H1 (cell line): ENCODE measurements at regions not wholly inside any gene's neighbourhood (a gene's known extent, or its start where the extent isn't known, plus 50 kb on each side); places are given as distances from the start of the nearest gene placed in this dataset.

Experiments used
- CTCF ChIA-PET: fragments of 300-600 bp; sonication (Branson Sonifier 250); formaldehyde crosslinking; loops from one replicate; lab custom pipeline; 2021; ENCODE audit not compliant: partially characterized antibody; lab: Charles Lee
- POLR2A ChIA-PET: fragments of 300-600 bp; sonication (Branson Sonifier 250); formaldehyde crosslinking; loops from one replicate; lab custom pipeline; 2021; ENCODE audit warnings: inconsistent platforms; ENCODE audit not compliant: partially characterized antibody; lab: Charles Lee
- DNase-seq, 2 experiments: peaks; one replicate each; pipeline versions ENCODE4 v3.0.0 to v3.0.0-alpha.2; 2010 to 2022; ENCODE audit warnings: low spot score in 2 of 2, low read depth in 1 of 2, mixed read lengths in 1 of 2
- FAIRE-seq: peaks from 2 replicates; lab custom pipeline; 2011; peaks lifted over from hg19 to GRCh38; lab: Jason Lieb, UNC
- H2AFZ ChIP-seq: 2 replicates; pipeline ENCODE4 v1.8.1; 2012; ENCODE audit warnings: low read length, inconsistent platforms
- H2AK5ac ChIP-seq: 2 replicates; pipeline ENCODE4 v1.6.1; 2013; ENCODE audit warnings: low read depth, low read length
- H2BK120ac ChIP-seq: replicated peaks from 2 replicates; pipeline ENCODE3; 2013; ENCODE audit warnings: low read depth, low read length, inconsistent platforms
- H2BK12ac ChIP-seq: 2 replicates; pipeline ENCODE4 v1.6.1; 2013; ENCODE audit warnings: low read depth, low read length
- H2BK15ac ChIP-seq: 2 replicates; pipeline ENCODE4 v1.6.1; 2013; ENCODE audit warnings: low read length
- H2BK20ac ChIP-seq: 2 replicates; pipeline ENCODE4 v1.6.1; 2013; ENCODE audit warnings: low read length
- H2BK5ac ChIP-seq: 2 replicates; pipeline ENCODE4 v1.6.1; 2013; ENCODE audit warnings: low read depth, low read length
- H3K14ac ChIP-seq: 2 replicates; pipeline ENCODE4 v1.6.1; 2013; ENCODE audit warnings: inconsistent platforms; ENCODE audit not compliant: insufficient read length
- H3K18ac ChIP-seq: 2 replicates; pipeline ENCODE4 v1.6.1; 2013; ENCODE audit warnings: low read length; ENCODE audit errors: extremely low read depth
- H3K23ac ChIP-seq: 2 replicates; pipeline ENCODE4 v1.6.1; 2013; ENCODE audit warnings: inconsistent platforms; ENCODE audit not compliant: insufficient read length
- H3K23me2 ChIP-seq: 2 replicates; pipeline ENCODE4 v1.6.1; 2013; ENCODE audit warnings: low read depth, low read length
- H3K27ac ChIP-seq: 2 replicates; pipeline ENCODE4 v1.6.1; 2011; ENCODE audit warnings: low read depth, low read length, inconsistent platforms
- H3K27me3 ChIP-seq, 4 experiments: replicated peaks in 1 of 4; 1 replicate in 1 of 4; 2 replicates in 3 of 4; pipeline versions ENCODE4 v1.6.1 to v1.8.1; 2011 to 2013; ENCODE audit warnings: low read length in 3 of 4, mild to moderate bottlenecking in 3 of 4, inconsistent platforms in 2 of 4, mixed read lengths in 2 of 4, moderate library complexity in 1 of 4; ENCODE audit not compliant: control insufficient read depth in 3 of 4, insufficient read depth in 3 of 4; ENCODE audit errors: extremely low read depth in 1 of 4
- H3K36me3 ChIP-seq, 4 experiments: 2 replicates each; pipeline versions ENCODE4 v1.6.1 to v1.8.1; 2011 to 2013; ENCODE audit warnings: mild to moderate bottlenecking in 4 of 4, low read length in 3 of 4, moderate library complexity in 2 of 4, control low read depth in 1 of 4, inconsistent platforms in 1 of 4; ENCODE audit not compliant: insufficient read depth in 4 of 4, control insufficient read depth in 2 of 4
- H3K4ac ChIP-seq: replicated peaks from 2 replicates; pipeline ENCODE3; 2013; ENCODE audit warnings: low read length, low read depth, mixed read lengths, inconsistent platforms; ENCODE audit not compliant: insufficient read length
- H3K4me1 ChIP-seq, 4 experiments: replicated peaks in 1 of 4; 1 replicate in 1 of 4; 2 replicates in 3 of 4; pipeline versions ENCODE4 v1.6.1 to v1.8.1; 2011 to 2013; ENCODE audit warnings: low read length in 3 of 4, inconsistent platforms in 2 of 4, mixed read lengths in 1 of 4; ENCODE audit not compliant: insufficient read depth in 4 of 4, control insufficient read depth in 3 of 4
- H3K4me2 ChIP-seq, 2 experiments: 2 replicates each; pipeline versions ENCODE4 v1.6.1 to v1.8.1; 2011 to 2013; ENCODE audit warnings: low read depth in 2 of 2, low read length in 2 of 2, control low read depth in 1 of 2, inconsistent platforms in 1 of 2, mild to moderate bottlenecking in 1 of 2; ENCODE audit not compliant: insufficient read depth in 1 of 2
- H3K4me3 ChIP-seq, 4 experiments: fragments of 200-600, 300-600 bp in 1 of 4; sonication (generic), shearing (Covaris generic), sonication (Bioruptor Twin) in 1 of 4; 2 replicates each; pipeline versions ENCODE4 v1.5.1 to v1.8.1; 2011 to 2016; ENCODE audit warnings: low read length in 4 of 4, low read depth in 3 of 4, control low read depth in 2 of 4, inconsistent platforms in 2 of 4, mild to moderate bottlenecking in 2 of 4, mixed read lengths in 1 of 4, moderate library complexity in 1 of 4; ENCODE audit not compliant: insufficient read depth in 2 of 4; ENCODE audit errors: extremely low read depth in 1 of 4
- H3K56ac ChIP-seq: replicated peaks from 2 replicates; pipeline ENCODE3; 2013; ENCODE audit warnings: low read depth, mild to moderate bottlenecking, mixed read lengths, low read length, inconsistent platforms; ENCODE audit not compliant: insufficient read length
- H3K79me1 ChIP-seq: 2 replicates; pipeline ENCODE4 v1.6.1; 2013; ENCODE audit warnings: low read depth, low read length, control low read depth
- H3K79me2 ChIP-seq, 2 experiments: 2 replicates each; pipeline versions ENCODE4 v1.6.1 to v1.8.1; 2012 to 2013; ENCODE audit warnings: low read length in 2 of 2, mild to moderate bottlenecking in 2 of 2, inconsistent platforms in 1 of 2; ENCODE audit not compliant: insufficient read depth in 2 of 2, control insufficient read depth in 1 of 2
- H3K9ac ChIP-seq, 4 experiments: replicated peaks in 1 of 4; 1 replicate in 1 of 4; 2 replicates in 3 of 4; pipeline versions ENCODE4 v1.6.1 to v1.8.1; 2011 to 2013; ENCODE audit warnings: low read depth in 3 of 4, low read length in 3 of 4, control low read depth in 2 of 4, mild to moderate bottlenecking in 2 of 4, moderate library complexity in 2 of 4, inconsistent platforms in 1 of 4; ENCODE audit errors: extremely low read depth in 1 of 4
- H3K9me3 ChIP-seq, 2 experiments: 2 replicates each; pipeline versions ENCODE4 v1.6.1 to v1.8.1; 2012 to 2013; ENCODE audit warnings: mild to moderate bottlenecking in 2 of 2, moderate library complexity in 2 of 2, control low read depth in 1 of 2, inconsistent platforms in 1 of 2, low read depth in 1 of 2, low read length in 1 of 2, mixed read lengths in 1 of 2; ENCODE audit not compliant: insufficient read depth in 2 of 2
- H4K20me1 ChIP-seq, 2 experiments: replicated peaks in 1 of 2; 2 replicates each; pipeline versions ENCODE3 to v1.8.1; 2011 to 2013; ENCODE audit warnings: inconsistent platforms in 2 of 2, low read length in 2 of 2, mild to moderate bottlenecking in 1 of 2; ENCODE audit not compliant: insufficient read depth in 2 of 2, control insufficient read depth in 1 of 2
- H4K5ac ChIP-seq: 2 replicates; pipeline ENCODE4 v1.6.1; 2013; ENCODE audit warnings: low read length, low read depth, mixed read lengths, inconsistent platforms; ENCODE audit not compliant: insufficient read length
- H4K8ac ChIP-seq: 2 replicates; pipeline ENCODE4 v1.8.0; 2013; ENCODE audit warnings: mild to moderate bottlenecking, moderate library complexity, low read length, inconsistent platforms; ENCODE audit not compliant: insufficient read depth; ENCODE audit errors: extremely low read depth
- H4K91ac ChIP-seq: replicated peaks from 2 replicates; pipeline ENCODE3; 2013; ENCODE audit warnings: low read length, mixed read lengths, inconsistent platforms; ENCODE audit not compliant: insufficient read length
- ASH2L ChIP-seq: fragments of 200-600, 300-600 bp; sonication (generic); IDR thresholded peaks from one replicate; pipeline ENCODE4 v1.7.1; 2017; ENCODE audit warnings: low read length
- CBX5 ChIP-seq: fragments of 300-800, 300-1000 bp; sonication (generic); IDR thresholded peaks from 2 replicates; pipeline ENCODE4 v1.7.1; 2016; ENCODE audit warnings: antibody characterized with exemption, low read length, low read depth
- EP300 ChIP-seq, 2 experiments: IDR thresholded peaks; 1 replicate in 1 of 2; 2 replicates in 1 of 2; pipeline ENCODE4 v1.6.1; 2011 to 2012; ENCODE audit warnings: low read depth in 2 of 2, low read length in 2 of 2, mild to moderate bottlenecking in 2 of 2, borderline replicate concordance in 1 of 2, inconsistent platforms in 1 of 2, moderate library complexity in 1 of 2
- HDAC2 ChIP-seq, 2 experiments: fragments of 300-600 bp in 1 of 2; sonication (generic) in 1 of 2; IDR thresholded peaks; 2 replicates each; pipeline ENCODE4 v1.6.1; 2011 to 2012; ENCODE audit warnings: low read depth in 2 of 2, low read length in 2 of 2, mild to moderate bottlenecking in 2 of 2, moderate library complexity in 2 of 2, borderline replicate concordance in 1 of 2, inconsistent platforms in 1 of 2
- JUN ChIP-seq: IDR thresholded peaks from 2 replicates; pipeline ENCODE4 v1.6.1; 2011; ENCODE audit warnings: low read depth, mild to moderate bottlenecking, improper control_type of control experiment, low read length
- POU5F1 ChIP-seq: IDR thresholded peaks from 2 replicates; pipeline ENCODE4 v1.6.1; 2011; ENCODE audit warnings: low read depth, mild to moderate bottlenecking, low read length, moderate library complexity
- RBBP5 ChIP-seq: IDR thresholded peaks from 2 replicates; pipeline ENCODE4 v1.7.1; 2012; ENCODE audit warnings: low read depth, mild to moderate bottlenecking, inconsistent platforms, low read length, moderate library complexity, borderline replicate concordance
- SAP30 ChIP-seq: fragments of 300-600 bp; sonication (generic); IDR thresholded peaks from 2 replicates; pipeline ENCODE4 v1.7.1; 2012; ENCODE audit warnings: low read length, moderate library complexity, mild to moderate bottlenecking, inconsistent platforms; ENCODE audit not compliant: insufficient read depth, insufficient replicate concordance
- SIN3A ChIP-seq, 2 experiments: IDR thresholded peaks in 1 of 2; conservative IDR thresholded peaks in 1 of 2; 2 replicates each; pipeline ENCODE4 v1.6.1; 2011 to 2012; ENCODE audit warnings: low read length in 2 of 2, improper control_type of control experiment in 1 of 2, low read depth in 1 of 2, mild to moderate bottlenecking in 1 of 2
- SP1 ChIP-seq: IDR thresholded peaks from 2 replicates; pipeline ENCODE4 v1.6.1; 2011; ENCODE audit warnings: low read depth, low read length
- SP2 ChIP-seq: IDR thresholded peaks from 2 replicates; pipeline ENCODE4 v1.6.1; 2012; ENCODE audit warnings: mild to moderate bottlenecking, low read length, inconsistent platforms
- TCF12 ChIP-seq: IDR thresholded peaks from 2 replicates; pipeline ENCODE4 v1.6.1; 2011; ENCODE audit warnings: low read depth, mild to moderate bottlenecking, low read length
- TEAD4 ChIP-seq: IDR thresholded peaks from 2 replicates; pipeline ENCODE4 v1.6.1; 2012; ENCODE audit warnings: low read depth, low read length, inconsistent platforms, mixed read lengths
- WGBS, 2 experiments: shearing (Covaris generic) in 1 of 2; methylation state at CpG; one replicate each; pipeline versions ENCODE4 v1.1.6 to v1.1.7; 2013 to 2015; ENCODE audit warnings: low lambda C conversion rate in 2 of 2, mixed read lengths in 2 of 2, inconsistent platforms in 1 of 2, low coverage in 1 of 2, missing lambda C conversion rate in 1 of 2; ENCODE audit not compliant: insufficient replicate concordance in 2 of 2, insufficient coverage in 1 of 2, insufficient read length in 1 of 2; ENCODE audit errors: extremely low coverage in 1 of 2, missing lambda C conversion rate in 1 of 2; 5-methylcytosine and 5-hydroxymethylcytosine counted together

- Histone ChIP-seq H2AK5ac (no peak overlapping the region), H2BK12ac (peak overlapping the region; percentile 91; the same call in 1 of the 2 replicates), H3K4me1 (peaks cover 2 to 6% (median 3%) of the 10 kb centered on the region in 4 experiments; a peak in 6 of 7 replicates), H3K14ac (no peak overlapping the region), H3K36me3 (no peaks in the 10 kb centered on the region), H3K4me2 (peak overlapping the region; percentile 18 to 21; a peak in 2 of 4 replicates), H2AFZ (no peak overlapping the region), H3K79me2 (no peaks in the 10 kb centered on the region), H3K27ac (0 out of 2 replicates have a peak overlapping the region, but pooled peaks have one; percentile 28), H3K27me3 (no peaks in the 10 kb centered on the region), H2BK20ac (no peak overlapping the region), H4K20me1 (no peaks in the 10 kb centered on the region), H3K18ac (no peak overlapping the region), H3K4me3 (0 out of 8 replicates have a peak overlapping the region, but pooled peaks of 1 of the 4 experiments have one; percentile 10), H4K5ac (no peak overlapping the region), H3K9ac (no peak overlapping the region), H4K91ac (no peak overlapping the region), H2BK15ac (no peak overlapping the region), H3K56ac (no peak overlapping the region), H3K79me1 (no peaks in the 10 kb centered on the region), H4K8ac (no peak overlapping the region), H3K23me2 (no peaks in the 10 kb centered on the region), H2BK120ac (no peak overlapping the region), H3K4ac (no peak overlapping the region), H3K23ac (no peak overlapping the region), H2BK5ac (peak overlapping the region; percentile 61; the same call in 1 of the 2 replicates), H3K9me3 (no peaks in the 10 kb centered on the region)
- FAIRE-seq = peak; percentile 92
- WGBS, 2 experiments = 29% methylated on average over 2 of the region's 2 CpGs; no CpG with 5 or more reads in 1 of the 2 experiments
- peak in 1 of 2 experiments; percentile 63 for DNase-seq
- ChIA-PET CTCF (interaction anchor here (1.0 to 1.2 kb wide), 2 partner anchors 35 to 130 kb away, joined by 3 read pairs; no protein-coding TSS in a partner anchor), POLR2A (interaction anchor here (1.2 kb wide), 1 partner anchor 13 kb away, joined by 3 read pairs; no protein-coding TSS in a partner anchor)
- TF ChIP-seq POU5F1 = no peak
- TF ChIP-seq TEAD4 = peak; percentile 99
- TF ChIP-seq TCF12 = no peak
- peak; percentile 99 to 100 for TF ChIP-seq SIN3A (conservative IDR thresholded peaks at IDR 0.05 in 1 of 2, IDR thresholded peaks at IDR 0.05 in 1 of 2; ENCODE audit: low read depth in 1 of 2, low read length in 2 of 2)
- no peak for TF ChIP-seq ASH2L
- TF ChIP-seq SAP30 = peak; percentile 86
- TF ChIP-seq SP1 = no peak
- no peak for TF ChIP-seq RBBP5
- TF ChIP-seq HDAC2 (IDR thresholded peaks at IDR 0.05; ENCODE audit: borderline replicate concordance in 1 of 2, low read depth in 2 of 2, low read length in 2 of 2) = peak in 1 of 2 experiments; percentile 89; a peak in 1 of 4 replicates
- TF ChIP-seq EP300 (IDR thresholded peaks at IDR 0.05; ENCODE audit: borderline replicate concordance in 1 of 2, low read depth in 2 of 2, low read length in 2 of 2) = 0 out of 3 replicates have a peak, but pooled peaks of 1 of the 2 experiments have one; percentile 42
- TF ChIP-seq CBX5 = no peak
- TF ChIP-seq JUN = peak; percentile 84
- TF ChIP-seq SP2 = no peak
These were observed 305.9 kb upstream of the MGMT start for GRCh38 chr10:129161150-129161549.
